CD4-positive, CD25-positive, alpha-beta regulatory T cell (primary cell): ENCODE measurements at regions not wholly inside any gene's neighbourhood (a gene's known extent, or its start where the extent isn't known, plus 50 kb on each side); places are given as distances from the start of the nearest gene placed in this dataset.

Source experiments
- ATAC-seq, 2 donors: fragments of 150-1000 bp; cut with Tn5 transposase; one replicate each; pipeline ENCODE4 v1.10.0; 2021; ENCODE audit warnings: low read depth in 2 of 2, moderate number of reproducible peaks in 2 of 2, moderate library complexity in 1 of 2
- DNase-seq, 3 donors: peaks; one replicate each; pipeline versions ENCODE4 v3.0.0 to v3.0.0-alpha.2; 2012 to 2022; ENCODE audit warnings: mixed read lengths in 1 of 3
- H3K27ac ChIP-seq: one replicate; pipeline ENCODE4 v1.7.0; 2013; ENCODE audit warnings: mild to moderate bottlenecking, low read length; ENCODE audit not compliant: insufficient read depth, poor library complexity, severe bottlenecking
- H3K27me3 ChIP-seq: one replicate; pipeline ENCODE4 v1.7.0; 2013; ENCODE audit warnings: low read length; ENCODE audit not compliant: control insufficient read depth, insufficient read depth
- H3K36me3 ChIP-seq: one replicate; pipeline ENCODE4 v1.7.0; 2013; ENCODE audit warnings: mild to moderate bottlenecking, low read length, moderate library complexity; ENCODE audit not compliant: control insufficient read depth, insufficient read depth
- H3K4me1 ChIP-seq: 2 replicates; pipeline ENCODE4 v1.7.0; 2013; ENCODE audit warnings: mild to moderate bottlenecking, low read length; ENCODE audit not compliant: insufficient read depth, control insufficient read depth, poor library complexity, severe bottlenecking
- H3K4me3 ChIP-seq: one replicate; pipeline ENCODE4 v1.7.0; 2013; ENCODE audit warnings: low read depth, mild to moderate bottlenecking, low read length, moderate library complexity
- H3K9me3 ChIP-seq, 2 experiments: 1 replicate in 1 of 2; 2 replicates in 1 of 2; pipeline ENCODE4 v1.7.0; 2013; ENCODE audit warnings: low read length in 2 of 2, mild to moderate bottlenecking in 1 of 2, moderate library complexity in 1 of 2; ENCODE audit not compliant: control insufficient read depth in 2 of 2
- H3K27ac Mint-ChIP-seq, 3 donors: one replicate each; pipeline ENCODE4 v1.8.0; 2020 to 2022; ENCODE audit warnings: mild to moderate bottlenecking in 3 of 3, mixed read lengths in 3 of 3, moderate library complexity in 2 of 3
- H3K27me3 Mint-ChIP-seq: one replicate; pipeline ENCODE4 v1.8.0; 2022; ENCODE audit warnings: mild to moderate bottlenecking, mixed read lengths
- H3K36me3 Mint-ChIP-seq: one replicate; pipeline ENCODE4 v1.8.0; 2020; ENCODE audit warnings: mixed read lengths
- H3K4me1 Mint-ChIP-seq, 4 donors: one replicate each; pipeline ENCODE4 v1.8.0; 2020 to 2022; ENCODE audit warnings: mixed read lengths in 4 of 4, mild to moderate bottlenecking in 1 of 4
- H3K4me3 Mint-ChIP-seq, 4 donors: one replicate each; pipeline ENCODE4 v1.8.0; 2020 to 2022; ENCODE audit warnings: mild to moderate bottlenecking in 4 of 4, mixed read lengths in 4 of 4, moderate library complexity in 3 of 4
- H3K9me3 Mint-ChIP-seq, 7 donors: one replicate each; pipeline ENCODE4 v1.8.0; 2020 to 2022; ENCODE audit warnings: mixed read lengths in 7 of 7, mild to moderate bottlenecking in 3 of 7, moderate library complexity in 2 of 7

GRCh38 chr18:39396168-39396567 lies 1830.6 kb upstream of the CELF4 start:
- H3K4me1 ChIP-seq: no peaks in the 10 kb centered on the region
- H3K27me3 ChIP-seq: no peaks in the 10 kb centered on the region
- H3K9me3 ChIP-seq: peaks cover 0 to 5% of the 10 kb centered on the region in 2 experiments
- no peaks in the 10 kb centered on the region for H3K27me3 Mint-ChIP-seq
- no peak overlapping the region for H3K27ac ChIP-seq
- H3K4me3 ChIP-seq: no peak overlapping the region
- no peaks in the 10 kb centered on the region for H3K36me3 ChIP-seq
- H3K36me3 Mint-ChIP-seq: no peaks in the 10 kb centered on the region
- H3K4me1 Mint-ChIP-seq: no peaks in the 10 kb centered on the region
- ATAC-seq (no peak), DNase-seq (no peak)
- H3K4me3 Mint-ChIP-seq: no peak overlapping the region
- H3K9me3 Mint-ChIP-seq: peaks cover 4 to 46% (median 10%) of the 10 kb centered on the region in 7 donors
- no peak overlapping the region for H3K27ac Mint-ChIP-seq

- H3K4me3 Mint-ChIP-seq: no peak overlapping the region
Observed at GRCh38 chr18:39389800-39390379, 1824.3 kb upstream of the CELF4 start.

DNA sequence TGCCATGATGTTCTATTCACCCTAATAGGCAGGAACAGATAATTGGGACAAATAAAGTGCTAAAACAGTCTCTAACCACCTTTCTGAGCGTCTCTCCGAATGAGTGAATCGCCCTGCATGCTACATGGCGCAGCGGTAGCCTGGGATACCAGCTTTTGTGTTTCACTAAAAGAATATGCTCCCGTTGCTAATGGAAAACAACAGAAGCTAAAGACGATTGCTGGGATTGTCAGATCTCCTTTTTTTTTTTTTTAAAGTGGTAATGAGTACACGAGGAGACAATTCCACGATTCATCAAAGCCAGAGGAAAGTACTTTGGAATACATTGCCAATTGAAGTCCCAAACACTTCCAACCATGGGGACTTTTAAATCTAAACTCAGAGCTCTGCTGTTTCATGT lies 1815.3 kb upstream of the CELF4 start:
- no peak overlapping the region for H3K27ac Mint-ChIP-seq
- Histone ChIP-seq H3K36me3 (no peaks in the 10 kb centered on the region), H3K4me1 (no peaks in the 10 kb centered on the region), H3K9me3 (no peaks in the 10 kb centered on the region), H3K4me3 (no peak overlapping the region), H3K27me3 (no peaks in the 10 kb centered on the region), H3K27ac (no peak overlapping the region)
- H3K4me1 Mint-ChIP-seq: no peaks in the 10 kb centered on the region
- ATAC-seq: no peak
- peaks cover 0 to 15% (median 5%) of the 10 kb centered on the region in 7 donors for H3K9me3 Mint-ChIP-seq
- no peaks in the 10 kb centered on the region for H3K36me3 Mint-ChIP-seq
- DNase-seq: no peak
- no peaks in the 10 kb centered on the region for H3K27me3 Mint-ChIP-seq
- H3K4me3 Mint-ChIP-seq: no peak overlapping the region

More at GRCh38 chr18:39389800-39390379, 1824.3 kb upstream of the CELF4 start:
- Histone ChIP-seq H3K36me3 (no peaks in the 10 kb centered on the region), H3K9me3 (peaks cover 0 to 5% of the 10 kb centered on the region in 2 experiments), H3K27ac (no peak overlapping the region), H3K4me1 (no peaks in the 10 kb centered on the region), H3K4me3 (no peak overlapping the region), H3K27me3 (no peaks in the 10 kb centered on the region)
- no peak for ATAC-seq
- H3K27ac Mint-ChIP-seq: no peak overlapping the region
- H3K27me3 Mint-ChIP-seq: no peaks in the 10 kb centered on the region
- H3K36me3 Mint-ChIP-seq: no peaks in the 10 kb centered on the region
- no peaks in the 10 kb centered on the region for H3K4me1 Mint-ChIP-seq
- peaks cover 13 to 41% (median 17%) of the 10 kb centered on the region in 7 donors for H3K9me3 Mint-ChIP-seq
- DNase-seq: no peak

- Histone ChIP-seq H3K9me3 (no peaks in the 10 kb centered on the region), H3K4me3 (no peak overlapping the region), H3K27me3 (no peaks in the 10 kb centered on the region), H3K27ac (no peak overlapping the region), H3K4me1 (no peaks in the 10 kb centered on the region), H3K36me3 (no peaks in the 10 kb centered on the region)
- no peaks in the 10 kb centered on the region for H3K36me3 Mint-ChIP-seq
- peaks cover 0 to 14% (median 3%) of the 10 kb centered on the region in 7 donors for H3K9me3 Mint-ChIP-seq
- no peak overlapping the region for H3K27ac Mint-ChIP-seq
- no peak overlapping the region for H3K4me3 Mint-ChIP-seq
- H3K27me3 Mint-ChIP-seq: no peaks in the 10 kb centered on the region
- ATAC-seq (no peak), DNase-seq (no peak)
- H3K4me1 Mint-ChIP-seq: no peaks in the 10 kb centered on the region
Observed at GRCh38 chr18:39380186-39380725, 1814.7 kb upstream of the CELF4 start.

- DNase-seq (no peak), ATAC-seq (no peak)
- H3K36me3 Mint-ChIP-seq: no peaks in the 10 kb centered on the region
- no peak overlapping the region for H3K27ac ChIP-seq
- H3K4me3 Mint-ChIP-seq: no peak overlapping the region
- H3K9me3 Mint-ChIP-seq: peaks cover 0 to 23% (median 4%) of the 10 kb centered on the region in 7 donors
- no peaks in the 10 kb centered on the region for H3K9me3 ChIP-seq
- no peaks in the 10 kb centered on the region for H3K27me3 ChIP-seq
- no peaks in the 10 kb centered on the region for H3K4me1 ChIP-seq
- H3K36me3 ChIP-seq: no peaks in the 10 kb centered on the region
- no peaks in the 10 kb centered on the region for H3K4me1 Mint-ChIP-seq
- no peaks in the 10 kb centered on the region for H3K27me3 Mint-ChIP-seq
- no peak overlapping the region for H3K4me3 ChIP-seq
- no peak overlapping the region for H3K27ac Mint-ChIP-seq
Observed at GRCh38 chr18:39375066-39375465, 1809.5 kb upstream of the CELF4 start.

DNA sequence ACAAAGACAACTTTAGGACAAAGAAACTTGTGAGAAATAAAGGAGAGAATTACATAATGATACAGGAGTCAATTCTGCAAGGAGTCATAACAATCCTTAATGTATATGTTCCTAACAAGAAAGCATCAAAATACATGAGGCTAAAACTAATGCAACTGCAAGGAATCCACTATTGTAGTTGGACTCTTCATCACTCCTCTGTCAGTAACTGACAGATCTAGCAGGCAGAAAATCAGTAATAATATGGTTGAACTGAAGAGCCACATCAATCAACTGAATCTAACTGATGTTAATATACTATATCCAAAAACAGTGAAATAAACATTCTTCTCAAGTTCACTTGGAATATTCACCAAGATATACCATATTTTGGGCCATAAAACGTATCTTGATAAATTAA lies 1806.4 kb upstream of the CELF4 start:
- Histone ChIP-seq H3K36me3 (no peaks in the 10 kb centered on the region), H3K27ac (no peak overlapping the region), H3K4me3 (no peak overlapping the region), H3K4me1 (no peaks in the 10 kb centered on the region), H3K9me3 (peaks cover 0 to 5% of the 10 kb centered on the region in 2 experiments), H3K27me3 (no peaks in the 10 kb centered on the region)
- H3K4me1 Mint-ChIP-seq: no peaks in the 10 kb centered on the region
- H3K4me3 Mint-ChIP-seq: no peak overlapping the region
- no peaks in the 10 kb centered on the region for H3K36me3 Mint-ChIP-seq
- H3K27ac Mint-ChIP-seq: no peak overlapping the region
- peaks cover 0 to 35% (median 4%) of the 10 kb centered on the region in 7 donors for H3K9me3 Mint-ChIP-seq
- ATAC-seq: no peak
- H3K27me3 Mint-ChIP-seq: no peaks in the 10 kb centered on the region
- DNase-seq: no peak

- ATAC-seq (no peak), DNase-seq (no peak)
- H3K4me1 ChIP-seq: no peaks in the 10 kb centered on the region
- peaks cover 0 to 5% of the 10 kb centered on the region in 2 experiments for H3K9me3 ChIP-seq
- Mint-ChIP-seq H3K27ac (no peak overlapping the region), H3K9me3 (peaks cover 0 to 26% (median 4%) of the 10 kb centered on the region in 7 donors), H3K36me3 (no peaks in the 10 kb centered on the region), H3K27me3 (no peaks in the 10 kb centered on the region), H3K4me3 (no peak overlapping the region), H3K4me1 (no peaks in the 10 kb centered on the region)
- H3K36me3 ChIP-seq: no peaks in the 10 kb centered on the region
- no peak overlapping the region for H3K27ac ChIP-seq
- H3K27me3 ChIP-seq: no peaks in the 10 kb centered on the region
- H3K4me3 ChIP-seq: no peak overlapping the region
Observed at GRCh38 chr18:39366656-39367055, 1801.1 kb upstream of the CELF4 start.

DNA sequence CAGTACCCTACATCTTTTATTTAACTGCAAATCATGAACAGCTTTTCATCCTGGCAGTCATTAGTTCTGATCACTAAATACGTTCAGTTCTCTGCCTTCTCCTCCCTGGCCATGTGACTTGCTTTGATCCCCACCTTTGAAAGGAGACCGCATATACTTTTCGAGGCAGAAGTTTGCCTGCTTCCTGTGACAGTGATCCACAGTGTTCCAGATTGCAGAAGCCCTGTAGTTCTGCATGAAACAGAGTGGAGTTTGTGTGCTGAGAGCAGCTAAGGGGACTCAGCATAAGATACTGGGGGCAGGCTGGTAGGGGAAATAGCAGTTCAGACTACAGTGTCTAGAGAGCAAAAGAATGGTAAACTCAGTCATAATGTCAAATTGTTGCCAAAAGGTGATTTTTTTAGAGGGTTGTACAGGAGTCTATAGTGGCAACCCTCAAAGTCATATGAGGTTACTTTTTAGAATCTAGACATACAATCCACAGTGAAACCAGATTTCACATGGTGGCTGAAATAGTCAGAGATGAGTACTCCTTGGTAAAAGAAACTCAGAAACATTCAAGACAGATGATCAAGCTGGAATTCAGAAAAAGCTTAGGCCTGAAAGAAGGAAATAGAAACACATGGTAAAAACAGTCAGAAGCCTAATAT lies 1800.4 kb upstream of the CELF4 start:
- no peaks in the 10 kb centered on the region for H3K27me3 ChIP-seq
- H3K36me3 Mint-ChIP-seq: no peaks in the 10 kb centered on the region
- peaks cover 0 to 5% of the 10 kb centered on the region in 2 experiments for H3K9me3 ChIP-seq
- H3K4me3 Mint-ChIP-seq: no peak overlapping the region
- no peak for DNase-seq
- no peak overlapping the region for H3K27ac Mint-ChIP-seq
- no peaks in the 10 kb centered on the region for H3K4me1 ChIP-seq
- ATAC-seq: no peak
- peaks cover 0 to 21% (median 3%) of the 10 kb centered on the region in 7 donors for H3K9me3 Mint-ChIP-seq
- no peaks in the 10 kb centered on the region for H3K36me3 ChIP-seq
- no peaks in the 10 kb centered on the region for H3K4me1 Mint-ChIP-seq
- H3K27ac ChIP-seq: no peak overlapping the region
- H3K27me3 Mint-ChIP-seq: no peaks in the 10 kb centered on the region
- H3K4me3 ChIP-seq: no peak overlapping the region
